ENCODE measurements at regions not wholly inside any gene's neighbourhood (a gene's known extent, or its start where the extent isn't known, plus 50 kb on each side); places are given as distances from the start of the nearest gene placed in this dataset.

DNA sequence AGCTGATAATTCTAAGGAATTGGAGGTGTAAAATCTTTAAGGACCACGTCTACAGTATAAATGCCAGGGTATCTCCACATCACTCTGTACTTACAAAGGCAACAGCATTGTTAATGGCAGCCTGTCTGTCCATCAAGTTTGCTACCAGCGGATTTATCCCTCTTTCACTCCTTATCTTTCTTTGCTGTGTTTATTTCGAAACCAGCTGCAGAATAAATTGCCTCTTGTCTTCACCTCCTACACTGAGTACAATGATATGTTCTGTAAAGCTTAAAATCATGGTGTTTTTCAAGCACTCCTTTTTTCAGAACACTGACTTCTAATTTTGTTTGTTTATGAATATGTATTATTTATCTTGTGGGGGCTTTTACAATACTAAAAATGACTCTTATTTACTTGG lies 1088.1 kb downstream of the NR2F1-AS1 start:
- no peaks in the 10 kb centered on the region for H3K9me2 ChIP-seq (ENCODE audit: insufficient read depth, low read length)
- H3F3A ChIP-seq (ENCODE audit: insufficient read depth, low read length, poor library complexity, severe bottlenecking): no peaks in the 10 kb centered on the region
- H3K4me2 ChIP-seq (ENCODE audit: low read length): no peak overlapping the region
- H3K9me3 ChIP-seq (ENCODE audit: low read length): no peaks in the 10 kb centered on the region
- H4K20me1 ChIP-seq (ENCODE audit: insufficient read depth): no peaks in the 10 kb centered on the region
- H3K27ac ChIP-seq (ENCODE audit: low read length): no peak overlapping the region
- no peak overlapping the region for H3K4me3 ChIP-seq (ENCODE audit: low read length)
- H3K27me3 ChIP-seq (ENCODE audit: insufficient read depth, low read depth, low read length): no peaks in the 10 kb centered on the region
- H2AFZ ChIP-seq (ENCODE audit: low read depth, low read length): no peak overlapping the region
- H3K36me3 ChIP-seq (ENCODE audit: insufficient read depth, low read length): no peaks in the 10 kb centered on the region
- H3K79me2 ChIP-seq (replicated peaks; ENCODE audit: insufficient read depth, low read length): no peaks in the 10 kb centered on the region
- no peak for TF ChIP-seq EZH2 (IDR thresholded peaks at IDR 0.05; ENCODE audit: borderline replicate concordance, insufficient read depth, low read length, poor library complexity, severe bottlenecking)
- no peak for TF ChIP-seq MXI1 (conservative IDR thresholded peaks at IDR 0.05; ENCODE audit: poor library complexity, severe bottlenecking)
- peak; percentile 38 for TF ChIP-seq POLR2AphosphoS5 (IDR thresholded peaks at IDR 0.05)
- TF ChIP-seq, protein P1, sequence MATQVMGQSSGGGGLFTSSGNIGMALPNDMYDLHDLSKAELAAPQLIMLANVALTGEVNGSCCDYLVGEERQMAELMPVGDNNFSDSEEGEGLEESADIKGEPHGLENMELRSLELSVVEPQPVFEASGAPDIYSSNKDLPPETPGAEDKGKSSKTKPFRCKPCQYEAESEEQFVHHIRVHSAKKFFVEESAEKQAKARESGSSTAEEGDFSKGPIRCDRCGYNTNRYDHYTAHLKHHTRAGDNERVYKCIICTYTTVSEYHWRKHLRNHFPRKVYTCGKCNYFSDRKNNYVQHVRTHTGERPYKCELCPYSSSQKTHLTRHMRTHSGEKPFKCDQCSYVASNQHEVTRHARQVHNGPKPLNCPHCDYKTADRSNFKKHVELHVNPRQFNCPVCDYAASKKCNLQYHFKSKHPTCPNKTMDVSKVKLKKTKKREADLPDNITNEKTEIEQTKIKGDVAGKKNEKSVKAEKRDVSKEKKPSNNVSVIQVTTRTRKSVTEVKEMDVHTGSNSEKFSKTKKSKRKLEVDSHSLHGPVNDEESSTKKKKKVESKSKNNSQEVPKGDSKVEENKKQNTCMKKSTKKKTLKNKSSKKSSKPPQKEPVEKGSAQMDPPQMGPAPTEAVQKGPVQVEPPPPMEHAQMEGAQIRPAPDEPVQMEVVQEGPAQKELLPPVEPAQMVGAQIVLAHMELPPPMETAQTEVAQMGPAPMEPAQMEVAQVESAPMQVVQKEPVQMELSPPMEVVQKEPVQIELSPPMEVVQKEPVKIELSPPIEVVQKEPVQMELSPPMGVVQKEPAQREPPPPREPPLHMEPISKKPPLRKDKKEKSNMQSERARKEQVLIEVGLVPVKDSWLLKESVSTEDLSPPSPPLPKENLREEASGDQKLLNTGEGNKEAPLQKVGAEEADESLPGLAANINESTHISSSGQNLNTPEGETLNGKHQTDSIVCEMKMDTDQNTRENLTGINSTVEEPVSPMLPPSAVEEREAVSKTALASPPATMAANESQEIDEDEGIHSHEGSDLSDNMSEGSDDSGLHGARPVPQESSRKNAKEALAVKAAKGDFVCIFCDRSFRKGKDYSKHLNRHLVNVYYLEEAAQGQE (IDR thresholded peaks at IDR 0.05; ENCODE audit: borderline replicate concordance): no peak
- TF ChIP-seq SMC3 (conservative IDR thresholded peaks at IDR 0.05; ENCODE audit: poor library complexity): no peak
- no peak for TF ChIP-seq TAF1 (IDR thresholded peaks at IDR 0.05; ENCODE audit: low read depth)
- TF ChIP-seq EP300 (conservative IDR thresholded peaks at IDR 0.05; ENCODE audit: poor library complexity, severe bottlenecking): peak; percentile 34
- TF ChIP-seq, protein P2, sequence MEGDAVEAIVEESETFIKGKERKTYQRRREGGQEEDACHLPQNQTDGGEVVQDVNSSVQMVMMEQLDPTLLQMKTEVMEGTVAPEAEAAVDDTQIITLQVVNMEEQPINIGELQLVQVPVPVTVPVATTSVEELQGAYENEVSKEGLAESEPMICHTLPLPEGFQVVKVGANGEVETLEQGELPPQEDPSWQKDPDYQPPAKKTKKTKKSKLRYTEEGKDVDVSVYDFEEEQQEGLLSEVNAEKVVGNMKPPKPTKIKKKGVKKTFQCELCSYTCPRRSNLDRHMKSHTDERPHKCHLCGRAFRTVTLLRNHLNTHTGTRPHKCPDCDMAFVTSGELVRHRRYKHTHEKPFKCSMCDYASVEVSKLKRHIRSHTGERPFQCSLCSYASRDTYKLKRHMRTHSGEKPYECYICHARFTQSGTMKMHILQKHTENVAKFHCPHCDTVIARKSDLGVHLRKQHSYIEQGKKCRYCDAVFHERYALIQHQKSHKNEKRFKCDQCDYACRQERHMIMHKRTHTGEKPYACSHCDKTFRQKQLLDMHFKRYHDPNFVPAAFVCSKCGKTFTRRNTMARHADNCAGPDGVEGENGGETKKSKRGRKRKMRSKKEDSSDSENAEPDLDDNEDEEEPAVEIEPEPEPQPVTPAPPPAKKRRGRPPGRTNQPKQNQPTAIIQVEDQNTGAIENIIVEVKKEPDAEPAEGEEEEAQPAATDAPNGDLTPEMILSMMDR (IDR thresholded peaks at IDR 0.05; ENCODE audit: poor library complexity, severe bottlenecking): no peak
- H3K9ac ChIP-seq (ENCODE audit: low read length): no peak overlapping the region

DNA sequence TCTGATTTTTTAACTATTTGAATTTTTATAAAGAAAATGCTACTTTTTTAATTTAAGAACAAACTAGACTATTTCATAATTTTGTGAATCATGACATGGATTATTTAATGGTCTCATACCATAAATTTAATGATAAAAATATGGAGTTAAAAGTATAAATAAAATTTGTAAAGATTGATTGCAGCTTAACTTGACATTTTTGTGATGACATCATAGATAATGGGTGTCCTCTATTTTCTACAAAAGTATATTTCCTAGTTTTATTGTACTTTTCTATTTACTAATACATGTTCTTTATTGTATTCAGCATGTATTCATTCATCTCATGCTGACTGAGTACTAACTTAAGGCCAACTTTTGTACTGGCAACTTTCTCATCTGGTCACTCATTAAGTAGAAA lies 1096.5 kb downstream of the NR2F1-AS1 start:
- no peak overlapping the region for H3K27ac ChIP-seq (ENCODE audit: low read length)
- H3K4me2 ChIP-seq (ENCODE audit: low read length): no peak overlapping the region
- TF ChIP-seq MXI1 (conservative IDR thresholded peaks at IDR 0.05; ENCODE audit: poor library complexity, severe bottlenecking) (no peak), EZH2 (IDR thresholded peaks at IDR 0.05; ENCODE audit: borderline replicate concordance, insufficient read depth, low read length, poor library complexity, severe bottlenecking) (no peak), SMC3 (conservative IDR thresholded peaks at IDR 0.05; ENCODE audit: poor library complexity) (no peak), EP300 (conservative IDR thresholded peaks at IDR 0.05; ENCODE audit: poor library complexity, severe bottlenecking) (no peak), RAD21 (conservative IDR thresholded peaks at IDR 0.05) (no peak), POLR2AphosphoS5 (IDR thresholded peaks at IDR 0.05) (no peak), TAF1 (IDR thresholded peaks at IDR 0.05; ENCODE audit: low read depth) (no peak)
- TF ChIP-seq, protein P2 (IDR thresholded peaks at IDR 0.05; ENCODE audit: poor library complexity, severe bottlenecking): no peak
- TF ChIP-seq, protein P1 (IDR thresholded peaks at IDR 0.05; ENCODE audit: borderline replicate concordance): no peak
- no peaks in the 10 kb centered on the region for H3F3A ChIP-seq (ENCODE audit: insufficient read depth, low read length, poor library complexity, severe bottlenecking)
- H3K27me3 ChIP-seq (ENCODE audit: insufficient read depth, low read depth, low read length): no peaks in the 10 kb centered on the region
- no peaks in the 10 kb centered on the region for H3K9me2 ChIP-seq (ENCODE audit: insufficient read depth, low read length)
- no peaks in the 10 kb centered on the region for H3K36me3 ChIP-seq (ENCODE audit: insufficient read depth, low read length)
- H3K9ac ChIP-seq (ENCODE audit: low read length): no peak overlapping the region
- H3K79me2 ChIP-seq (replicated peaks; ENCODE audit: insufficient read depth, low read length): no peaks in the 10 kb centered on the region
- H3K9me3 ChIP-seq (ENCODE audit: low read length): no peaks in the 10 kb centered on the region
- H4K20me1 ChIP-seq (ENCODE audit: insufficient read depth): no peaks in the 10 kb centered on the region
- H2AFZ ChIP-seq (ENCODE audit: low read depth, low read length): no peak overlapping the region
- no peak overlapping the region for H3K4me3 ChIP-seq (ENCODE audit: low read length)
